ENCODE measurements at regions not wholly inside any gene's neighbourhood (a gene's known extent, or its start where the extent isn't known, plus 50 kb on each side); places are given as distances from the start of the nearest gene placed in this dataset.

GRCh38 chr12:126397071-126397581, 1331.9 kb downstream of the AACS start:
- TF ChIP-seq CTCF (IDR thresholded peaks at IDR 0.05 in 8 of 11, conservative IDR thresholded peaks at IDR 0.05 in 3 of 11) = no peak
- TF ChIP-seq POLR2AphosphoS5 (IDR thresholded peaks at IDR 0.05) = no peak
- TF ChIP-seq POLR2A (IDR thresholded peaks at IDR 0.05) = no peak
